GM23248 (cell line): ENCODE measurements at regions not wholly inside any gene's neighbourhood (a gene's known extent, or its start where the extent isn't known, plus 50 kb on each side); places are given as distances from the start of the nearest gene placed in this dataset.

Experiments used
- DNase-seq: peaks from one replicate; pipeline ENCODE4 v3.0.0-alpha.2; 2015
- H2AFZ ChIP-seq: fragments of 200-600 bp; sonication (generic); 2 replicates; pipeline ENCODE4 v1.6.1; 2016; ENCODE audit warnings: antibody characterized with exemption
- H3F3A ChIP-seq: fragments of 200-600 bp; sonication (generic); 2 replicates; pipeline ENCODE4 v1.6.1; 2016; ENCODE audit warnings: mild to moderate bottlenecking, antibody characterized with exemption, mixed run types; ENCODE audit not compliant: insufficient read depth
- H3K27ac ChIP-seq: fragments of 200-600 bp; sonication (generic); 2 replicates; pipeline ENCODE4 v1.5.1; 2016; ENCODE audit warnings: mild to moderate bottlenecking
- H3K27me3 ChIP-seq: fragments of 200-600 bp; sonication (generic); replicated peaks from 2 replicates; pipeline ENCODE4 v1.6.1; 2016; ENCODE audit warnings: mild to moderate bottlenecking; ENCODE audit not compliant: insufficient read depth
- H3K36me3 ChIP-seq: fragments of 200-600 bp; sonication (generic); 2 replicates; pipeline ENCODE4 v1.6.1; 2016; ENCODE audit warnings: low read depth, mild to moderate bottlenecking
- H3K4me1 ChIP-seq: fragments of 200-600 bp; sonication (generic); 2 replicates; pipeline ENCODE4 v1.6.1; 2016; ENCODE audit warnings: mild to moderate bottlenecking; ENCODE audit not compliant: insufficient read depth
- H3K4me2 ChIP-seq: fragments of 200-600 bp; sonication (generic); one replicate; pipeline ENCODE4 v1.6.1; 2016; ENCODE audit warnings: mild to moderate bottlenecking; ENCODE audit not compliant: unreplicated experiment
- H3K4me3 ChIP-seq: fragments of 200-600 bp; sonication (generic); 2 replicates; pipeline ENCODE4 v1.5.1; 2016; ENCODE audit warnings: mild to moderate bottlenecking
- H3K79me2 ChIP-seq: fragments of 200-600 bp; sonication (generic); 2 replicates; pipeline ENCODE4 v1.6.1; 2016; ENCODE audit warnings: mild to moderate bottlenecking; ENCODE audit not compliant: insufficient read depth
- H3K9ac ChIP-seq: fragments of 200-600 bp; sonication (generic); 2 replicates; pipeline ENCODE4 v1.6.1; 2016; ENCODE audit warnings: mild to moderate bottlenecking
- H3K9me2 ChIP-seq: fragments of 200-600 bp; sonication (generic); 2 replicates; pipeline ENCODE4 v1.6.1; 2016; ENCODE audit warnings: mixed run types, mild to moderate bottlenecking, moderate library complexity; ENCODE audit not compliant: insufficient read depth
- H3K9me3 ChIP-seq: fragments of 200-600 bp; sonication (generic); one replicate; pipeline ENCODE4 v1.6.1; 2017; ENCODE audit warnings: low read depth
- H4K20me1 ChIP-seq: fragments of 200-600 bp; sonication (generic); 2 replicates; pipeline ENCODE4 v1.6.0; 2016; ENCODE audit not compliant: insufficient read depth
- EZH2 ChIP-seq: fragments of 200-600 bp; sonication (generic); IDR thresholded peaks from 2 replicates; pipeline ENCODE4 v1.6.1; 2018; ENCODE audit warnings: antibody characterized with exemption, mild to moderate bottlenecking; ENCODE audit not compliant: insufficient read depth, poor library complexity, severe bottlenecking
- EZH2phosphoT487 ChIP-seq: fragments of 200-600 bp; sonication (generic); IDR thresholded peaks from 2 replicates; pipeline ENCODE4 v1.6.1; 2018; ENCODE audit warnings: antibody characterized with exemption, moderate library complexity, mild to moderate bottlenecking, low read depth; ENCODE audit not compliant: insufficient read depth
- WGBS, 2 experiments: methylation state at CpG; one replicate each; pipeline ENCODE4 v1.1.6; 2015 to 2017; ENCODE audit warnings: low lambda C conversion rate in 2 of 2, low coverage in 1 of 2; ENCODE audit errors: missing lambda C conversion rate in 2 of 2; 5-methylcytosine and 5-hydroxymethylcytosine counted together
- in situ Hi-C: fragments of 300-500 bp; cut with MboI; formaldehyde crosslinking; loops from 2 replicates; pipeline ENCODE4 v1.15.0; 2020

- H3K9me2 ChIP-seq: no peaks in the 10 kb centered on the region
- no peaks in the 10 kb centered on the region for H3K4me1 ChIP-seq
- no peaks in the 10 kb centered on the region for H3K36me3 ChIP-seq
- TF ChIP-seq EZH2: no peak
- TF ChIP-seq EZH2phosphoT487: no peak
- H2AFZ ChIP-seq: no peak overlapping the region
- no peak for DNase-seq
- no peaks in the 10 kb centered on the region for H3K9me3 ChIP-seq
- H3K79me2 ChIP-seq: no peaks in the 10 kb centered on the region
- no peak overlapping the region for H3K27ac ChIP-seq
- no peaks in the 10 kb centered on the region for H3F3A ChIP-seq
- no peak overlapping the region for H3K4me3 ChIP-seq
- H3K9ac ChIP-seq: no peak overlapping the region
- H3K27me3 ChIP-seq: peaks cover 4% of the 10 kb centered on the region; the same call in 1 of the 2 replicates
- no peak overlapping the region for H3K4me2 ChIP-seq
- no peaks in the 10 kb centered on the region for H4K20me1 ChIP-seq
- in situ Hi-C loops: no loop called here
Observed at GRCh38 chr20:40849456-40849855, 160.4 kb upstream of the MAFB start.

- no peak overlapping the region for H2AFZ ChIP-seq
- H3K36me3 ChIP-seq: no peaks in the 10 kb centered on the region
- no peak for DNase-seq
- peaks cover 4% of the 10 kb centered on the region; the same call in 1 of the 2 replicates for H3K27me3 ChIP-seq
- no peaks in the 10 kb centered on the region for H3K79me2 ChIP-seq
- in situ Hi-C loops: no loop called here
- no peaks in the 10 kb centered on the region for H3F3A ChIP-seq
- no peak overlapping the region for H3K4me3 ChIP-seq
- no peaks in the 10 kb centered on the region for H3K9me3 ChIP-seq
- H3K27ac ChIP-seq: no peak overlapping the region
- 54 to 57% methylated on average over 5 of the region's 5 CpGs for WGBS, 2 experiments
- H4K20me1 ChIP-seq: no peaks in the 10 kb centered on the region
- TF ChIP-seq EZH2phosphoT487 (no peak), EZH2 (no peak)
- no peak overlapping the region for H3K4me2 ChIP-seq
- H3K4me1 ChIP-seq: no peaks in the 10 kb centered on the region
- H3K9ac ChIP-seq: no peak overlapping the region
- H3K9me2 ChIP-seq: no peaks in the 10 kb centered on the region
Observed at GRCh38 chr20:40851051-40851450, 162.0 kb upstream of the MAFB start.

DNA sequence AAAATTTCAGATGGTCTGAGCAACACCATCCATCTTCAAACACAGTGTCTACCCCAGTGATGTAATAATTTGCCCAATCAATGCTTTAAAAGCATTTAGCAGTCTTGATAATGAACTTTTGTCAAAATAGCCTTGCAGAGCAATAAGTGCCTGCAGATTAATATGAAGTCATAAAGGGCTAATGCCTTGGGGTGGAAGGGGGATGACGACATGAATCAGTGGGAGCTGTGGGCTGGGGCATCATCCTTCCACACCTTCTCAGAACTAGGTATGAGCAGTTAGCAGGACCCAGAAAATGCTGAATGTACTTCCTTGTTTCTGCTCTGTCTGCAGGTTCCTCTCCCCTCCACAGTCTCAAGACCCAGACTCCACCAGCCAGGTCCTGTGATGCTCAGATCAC lies 166.2 kb upstream of the MAFB start:
- Histone ChIP-seq H2AFZ (no peak overlapping the region), H3K27me3 (peaks cover 16% of the 10 kb centered on the region), H3K36me3 (no peaks in the 10 kb centered on the region), H3F3A (no peaks in the 10 kb centered on the region), H3K27ac (no peak overlapping the region), H3K9me2 (no peaks in the 10 kb centered on the region), H4K20me1 (no peaks in the 10 kb centered on the region), H3K4me3 (no peak overlapping the region), H3K9ac (no peak overlapping the region), H3K4me2 (no peak overlapping the region), H3K79me2 (no peaks in the 10 kb centered on the region), H3K4me1 (no peaks in the 10 kb centered on the region), H3K9me3 (no peaks in the 10 kb centered on the region)
- 38 to 71% methylated on average over 1 of the region's 1 CpG for WGBS, 2 experiments
- in situ Hi-C loops: no loop called here
- no peak for DNase-seq
- TF ChIP-seq EZH2: no peak
- no peak for TF ChIP-seq EZH2phosphoT487

- no peak for TF ChIP-seq EZH2
- TF ChIP-seq EZH2phosphoT487: no peak
- no peak for DNase-seq
- Histone ChIP-seq H3K9ac (no peak overlapping the region), H3K4me1 (no peaks in the 10 kb centered on the region), H3K9me2 (no peaks in the 10 kb centered on the region), H3K27me3 (peaks cover 16% of the 10 kb centered on the region), H3K4me2 (no peak overlapping the region), H3K4me3 (no peak overlapping the region), H3K27ac (no peak overlapping the region), H3K36me3 (no peaks in the 10 kb centered on the region), H3F3A (no peaks in the 10 kb centered on the region), H4K20me1 (no peaks in the 10 kb centered on the region), H2AFZ (no peak overlapping the region), H3K79me2 (no peaks in the 10 kb centered on the region), H3K9me3 (no peaks in the 10 kb centered on the region)
- 42 to 51% methylated on average over 5 of the region's 5 CpGs for WGBS, 2 experiments
- in situ Hi-C loops: no loop called here
Observed at GRCh38 chr20:40856653-40857052, 167.6 kb upstream of the MAFB start.

DNA sequence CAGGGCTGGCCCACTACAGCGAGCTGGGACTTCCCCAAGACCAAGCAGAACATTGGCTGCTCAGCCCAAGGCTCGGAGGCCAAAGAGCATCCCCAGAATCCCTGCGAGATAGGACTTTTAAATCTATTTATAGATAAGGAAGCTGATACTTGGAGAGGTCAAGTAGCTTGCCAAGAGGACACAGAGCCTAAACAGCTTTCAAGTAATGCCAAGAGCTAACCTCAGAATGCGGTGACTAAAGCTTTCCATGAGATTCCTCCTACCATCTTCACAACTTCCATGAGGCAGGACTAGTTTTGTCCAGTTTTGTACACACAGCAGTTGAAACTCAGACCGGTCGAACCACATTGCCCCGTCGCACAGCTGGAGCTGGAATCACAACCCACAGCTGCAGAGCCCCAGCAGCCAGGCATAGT lies 168.1 kb upstream of the TOP1 start:
- no peaks in the 10 kb centered on the region for H3K9me2 ChIP-seq
- WGBS, 2 experiments: 57 to 59% methylated on average over 8 of the region's 8 CpGs
- no peak overlapping the region for H3K27ac ChIP-seq
- DNase-seq: peak; percentile 52
- no peak overlapping the region for H3K4me3 ChIP-seq
- no peaks in the 10 kb centered on the region for H4K20me1 ChIP-seq
- H3K9ac ChIP-seq: no peak overlapping the region
- no peaks in the 10 kb centered on the region for H3K4me1 ChIP-seq
- TF ChIP-seq EZH2: no peak
- TF ChIP-seq EZH2phosphoT487: no peak
- in situ Hi-C loops: no loop called here
- H3K36me3 ChIP-seq: no peaks in the 10 kb centered on the region
- no peak overlapping the region for H2AFZ ChIP-seq
- H3K27me3 ChIP-seq: peaks cover 16% of the 10 kb centered on the region
- no peaks in the 10 kb centered on the region for H3K79me2 ChIP-seq
- H3K9me3 ChIP-seq: no peaks in the 10 kb centered on the region
- no peak overlapping the region for H3K4me2 ChIP-seq
- H3F3A ChIP-seq: no peaks in the 10 kb centered on the region
